ENCODE measurements at regions not wholly inside any gene's neighbourhood (a gene's known extent, or its start where the extent isn't known, plus 50 kb on each side); places are given as distances from the start of the nearest gene placed in this dataset.

DNA sequence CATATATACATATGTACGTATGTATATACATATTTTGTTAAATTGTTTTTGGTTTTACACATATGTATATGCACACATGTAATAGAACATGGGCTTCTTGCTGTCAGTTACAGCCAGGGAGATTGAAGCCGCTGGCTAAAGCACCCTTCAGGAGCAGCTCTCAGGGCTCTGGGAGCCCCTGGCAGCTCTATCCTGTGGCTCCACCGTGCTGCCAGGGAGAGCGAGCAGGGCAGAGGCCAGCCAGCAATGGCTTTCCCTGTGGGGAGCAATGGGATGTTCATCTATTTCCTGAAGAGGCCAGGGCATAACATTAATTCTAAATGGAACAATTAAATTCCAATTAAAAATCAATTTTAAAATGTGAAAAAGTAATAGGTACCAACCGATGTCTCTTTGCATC is 102.9 kb downstream of the PSMG1 start:
- CTCF ChIA-PET = interaction anchor here (1.7 to 2.3 kb wide), 2 partner anchors 8 to 16 kb away, joined by 5 to 6 read pairs; no protein-coding TSS in a partner anchor
- H3K36me3 ChIP-seq (ENCODE audit: control insufficient read depth in 2 of 2, insufficient read depth in 1 of 2, low read length in 2 of 2) = no peaks in the 10 kb centered on the region
- H3K27ac ChIP-seq (ENCODE audit: extremely low read depth, low read depth, low read length) = no peak overlapping the region
- no peaks in the 10 kb centered on the region for H3K9me3 ChIP-seq (ENCODE audit: control insufficient read depth, insufficient read depth, low read depth, low read length)
- no peak overlapping the region for H3K4me3 ChIP-seq (ENCODE audit: low read depth, low read length)
- POLR2A ChIA-PET = no interaction called here
- TF ChIP-seq, protein P1, sequence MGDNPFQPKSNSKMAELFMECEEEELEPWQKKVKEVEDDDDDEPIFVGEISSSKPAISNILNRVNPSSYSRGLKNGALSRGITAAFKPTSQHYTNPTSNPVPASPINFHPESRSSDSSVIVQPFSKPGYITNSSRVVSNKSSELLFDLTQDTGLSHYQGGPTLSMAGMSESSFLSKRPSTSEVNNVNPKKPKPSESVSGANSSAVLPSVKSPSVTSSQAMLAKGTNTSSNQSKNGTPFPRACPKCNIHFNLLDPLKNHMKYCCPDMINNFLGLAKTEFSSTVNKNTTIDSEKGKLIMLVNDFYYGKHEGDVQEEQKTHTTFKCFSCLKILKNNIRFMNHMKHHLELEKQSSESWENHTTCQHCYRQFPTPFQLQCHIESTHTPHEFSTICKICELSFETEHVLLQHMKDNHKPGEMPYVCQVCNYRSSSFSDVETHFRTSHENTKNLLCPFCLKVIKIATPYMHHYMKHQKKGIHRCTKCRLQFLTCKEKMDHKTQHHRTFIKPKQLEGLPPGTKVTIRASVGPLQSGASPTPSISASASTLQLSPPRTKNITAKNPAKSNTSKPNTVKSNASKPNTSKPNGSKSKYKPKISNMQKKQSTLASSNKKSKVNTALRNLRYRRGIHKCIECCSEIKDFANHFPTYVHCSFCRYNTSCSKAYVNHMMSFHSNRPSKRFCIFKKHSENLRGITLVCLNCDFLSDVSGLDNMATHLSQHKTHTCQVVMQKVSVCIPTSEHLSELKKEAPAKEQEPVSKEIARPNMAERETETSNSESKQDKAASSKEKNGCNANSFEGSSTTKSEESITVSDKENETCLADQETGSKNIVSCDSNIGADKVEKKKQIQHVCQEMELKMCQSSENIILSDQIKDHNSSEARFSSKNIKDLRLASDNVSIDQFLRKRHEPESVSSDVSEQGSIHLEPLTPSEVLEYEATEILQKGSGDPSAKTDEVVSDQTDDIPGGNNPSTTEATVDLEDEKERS (tag by site-specific recombination; IDR thresholded peaks at IDR 0.05) = no peak
- no peaks in the 10 kb centered on the region for H3K4me1 ChIP-seq (ENCODE audit: control insufficient read depth, insufficient read depth, low read length)

DNA sequence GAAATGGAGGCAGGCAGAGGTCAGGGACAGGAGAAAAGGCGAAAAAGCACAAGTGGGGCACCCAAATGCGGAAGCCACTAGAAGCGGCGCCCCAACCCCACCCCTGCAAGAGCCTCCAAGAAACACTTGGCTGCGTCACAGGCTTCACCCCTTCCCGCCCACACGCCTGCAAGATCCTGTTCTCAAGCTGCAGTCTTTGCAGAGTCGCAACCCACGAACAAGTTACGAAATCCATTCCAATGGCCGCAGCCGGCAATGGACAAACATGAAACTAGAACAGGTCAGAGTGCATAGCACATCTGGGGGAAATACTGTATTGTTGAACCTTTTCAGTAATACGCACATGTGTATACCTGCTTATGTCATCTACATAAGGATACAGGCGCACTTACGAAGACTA is 103.6 kb downstream of the PSMG1 start:
- Histone ChIP-seq H3K9me3 (ENCODE audit: control insufficient read depth, insufficient read depth, low read depth, low read length) (no peaks in the 10 kb centered on the region), H3K4me3 (ENCODE audit: low read depth, low read length) (no peak overlapping the region), H3K4me1 (ENCODE audit: control insufficient read depth, insufficient read depth, low read length) (no peaks in the 10 kb centered on the region), H3K36me3 (ENCODE audit: control insufficient read depth in 2 of 2, insufficient read depth in 1 of 2, low read length in 2 of 2) (no peaks in the 10 kb centered on the region), H3K27ac (ENCODE audit: extremely low read depth, low read depth, low read length) (no peak overlapping the region)
- TF ChIP-seq KLF7 (tag by site-specific recombination; IDR thresholded peaks at IDR 0.05; ENCODE audit: borderline replicate concordance) = no peak
- peak; percentile 46; the same call in 1 of the 2 replicates for TF ChIP-seq ZFHX2 (tag by site-specific recombination; conservative IDR thresholded peaks at IDR 0.05)
- peak; percentile 24; the same call in 1 of the 2 replicates for TF ChIP-seq EGR2 (tag by site-specific recombination; IDR thresholded peaks at IDR 0.05; ENCODE audit: low read depth)
- CTCF ChIA-PET = no interaction called here
- POLR2A ChIA-PET = no interaction called here

DNA sequence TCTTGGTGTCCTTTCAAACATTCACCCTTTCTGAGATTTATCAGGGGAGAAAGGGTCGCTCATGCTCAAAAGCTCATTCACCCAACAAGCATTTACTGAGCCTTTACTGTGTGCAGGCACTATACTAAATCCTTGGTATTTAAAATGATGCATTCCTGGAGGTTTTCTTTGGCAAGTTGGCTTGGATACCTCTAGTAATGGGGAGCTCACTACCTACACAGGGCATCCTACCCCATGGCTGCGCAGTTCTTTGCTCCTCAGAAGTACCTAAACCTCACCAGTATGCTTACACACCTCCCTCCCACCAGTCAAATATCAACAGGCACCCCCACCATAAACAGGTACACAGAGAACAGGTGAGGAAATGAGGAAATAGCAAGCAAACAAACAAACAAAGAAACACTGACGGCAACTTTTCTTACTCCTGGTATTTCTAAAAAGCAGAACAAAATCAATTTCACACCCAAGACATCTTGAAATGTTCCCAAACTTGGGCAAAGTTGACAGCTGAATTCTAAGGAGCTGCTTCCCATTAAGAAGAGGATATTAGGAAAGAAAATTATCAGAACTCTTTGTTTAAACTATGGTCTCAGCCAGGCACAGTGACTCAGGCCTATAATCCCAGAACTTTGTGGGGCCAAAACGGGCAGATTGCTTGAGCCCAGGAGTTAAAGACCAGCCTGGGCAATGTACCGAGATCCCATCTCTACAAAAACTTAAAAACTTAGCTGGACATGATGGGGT is 104.8 kb downstream of the PSMG1 start:
- no peak for TF ChIP-seq GLIS1 (tag by site-specific recombination; IDR thresholded peaks at IDR 0.05)
- no peak for TF ChIP-seq ZNF521 (tag by site-specific recombination; IDR thresholded peaks at IDR 0.05)
- TF ChIP-seq KLF10 (tag by site-specific recombination; IDR thresholded peaks at IDR 0.05) = no peak
- TF ChIP-seq ZNF391 (tag by site-specific recombination; IDR thresholded peaks at IDR 0.05; ENCODE audit: borderline replicate concordance, low read depth) = no peak
- TF ChIP-seq ZNF768 (tag by site-specific recombination; IDR thresholded peaks at IDR 0.05) = no peak
- TF ChIP-seq GLI2 (tag by site-specific recombination; IDR thresholded peaks at IDR 0.05; ENCODE audit: borderline replicate concordance, low read depth) = no peak
- TF ChIP-seq ZNF416 (tag by site-specific recombination; IDR thresholded peaks at IDR 0.05) = no peak
- no peak for TF ChIP-seq ZNF184 (tag by site-specific recombination; IDR thresholded peaks at IDR 0.05)
- no peak for TF ChIP-seq ZNF48 (tag by site-specific recombination; IDR thresholded peaks at IDR 0.05)
- TF ChIP-seq ZIC2 (tag by site-specific recombination; IDR thresholded peaks at IDR 0.05) = no peak
- no peak overlapping the region for H3K27ac ChIP-seq (ENCODE audit: extremely low read depth, low read depth, low read length)
- no peak overlapping the region for H3K4me3 ChIP-seq (ENCODE audit: low read depth, low read length)
- CTCF ChIA-PET = interaction anchor here (0.5 to 1.2 kb wide), 2 partner anchors 13 to 59 kb away, joined by 3 read pairs; no protein-coding TSS in a partner anchor
- POLR2A ChIA-PET = no interaction called here
- H3K4me1 ChIP-seq (ENCODE audit: control insufficient read depth, insufficient read depth, low read length) = no peaks in the 10 kb centered on the region
- no peaks in the 10 kb centered on the region for H3K36me3 ChIP-seq (ENCODE audit: control insufficient read depth in 2 of 2, insufficient read depth in 1 of 2, low read length in 2 of 2)
- no peaks in the 10 kb centered on the region for H3K9me3 ChIP-seq (ENCODE audit: control insufficient read depth, insufficient read depth, low read depth, low read length)

DNA sequence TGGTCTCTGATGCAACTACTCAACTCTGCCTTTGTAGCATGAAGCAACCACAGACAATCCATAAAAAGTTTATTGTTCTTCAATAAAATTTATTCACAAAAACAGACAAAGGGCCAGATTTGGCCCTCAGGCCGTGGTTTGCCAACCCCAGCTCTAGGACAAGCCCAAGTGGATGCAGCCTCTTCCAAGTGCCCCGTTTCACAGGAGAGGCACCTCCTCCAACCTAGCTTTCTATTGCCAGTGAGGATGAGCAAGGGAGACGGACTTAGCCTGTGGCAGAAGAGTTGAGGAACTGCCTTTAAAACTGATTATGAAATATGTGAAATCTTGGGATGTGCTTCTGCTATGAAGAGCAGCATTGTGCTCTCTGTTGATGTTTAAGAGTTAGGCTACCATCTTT is 105.4 kb downstream of the PSMG1 start:
- H3K27ac ChIP-seq (ENCODE audit: extremely low read depth, low read depth, low read length) = no peak overlapping the region
- ChIA-PET CTCF (no interaction called here), POLR2A (no interaction called here)
- H3K4me1 ChIP-seq (ENCODE audit: control insufficient read depth, insufficient read depth, low read length) = no peaks in the 10 kb centered on the region
- H3K4me3 ChIP-seq (ENCODE audit: low read depth, low read length) = no peak overlapping the region
- H3K9me3 ChIP-seq (ENCODE audit: control insufficient read depth, insufficient read depth, low read depth, low read length) = no peaks in the 10 kb centered on the region
- H3K36me3 ChIP-seq (ENCODE audit: control insufficient read depth in 2 of 2, insufficient read depth in 1 of 2, low read length in 2 of 2) = no peaks in the 10 kb centered on the region
- TF ChIP-seq, protein P2, sequence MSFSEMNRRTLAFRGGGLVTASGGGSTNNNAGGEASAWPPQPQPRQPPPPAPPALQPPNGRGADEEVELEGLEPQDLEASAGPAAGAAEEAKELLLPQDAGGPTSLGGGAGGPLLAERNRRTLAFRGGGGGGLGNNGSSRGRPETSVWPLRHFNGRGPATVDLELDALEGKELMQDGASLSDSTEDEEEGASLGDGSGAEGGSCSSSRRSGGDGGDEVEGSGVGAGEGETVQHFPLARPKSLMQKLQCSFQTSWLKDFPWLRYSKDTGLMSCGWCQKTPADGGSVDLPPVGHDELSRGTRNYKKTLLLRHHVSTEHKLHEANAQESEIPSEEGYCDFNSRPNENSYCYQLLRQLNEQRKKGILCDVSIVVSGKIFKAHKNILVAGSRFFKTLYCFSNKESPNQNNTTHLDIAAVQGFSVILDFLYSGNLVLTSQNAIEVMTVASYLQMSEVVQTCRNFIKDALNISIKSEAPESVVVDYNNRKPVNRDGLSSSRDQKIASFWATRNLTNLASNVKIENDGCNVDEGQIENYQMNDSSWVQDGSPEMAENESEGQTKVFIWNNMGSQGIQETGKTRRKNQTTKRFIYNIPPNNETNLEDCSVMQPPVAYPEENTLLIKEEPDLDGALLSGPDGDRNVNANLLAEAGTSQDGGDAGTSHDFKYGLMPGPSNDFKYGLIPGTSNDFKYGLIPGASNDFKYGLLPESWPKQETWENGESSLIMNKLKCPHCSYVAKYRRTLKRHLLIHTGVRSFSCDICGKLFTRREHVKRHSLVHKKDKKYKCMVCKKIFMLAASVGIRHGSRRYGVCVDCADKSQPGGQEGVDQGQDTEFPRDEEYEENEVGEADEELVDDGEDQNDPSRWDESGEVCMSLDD (tag by site-specific recombination; IDR thresholded peaks at IDR 0.05) = no peak
- TF ChIP-seq GFI1B (tag by site-specific recombination; IDR thresholded peaks at IDR 0.05) (no peak), ZNF777 (tag by site-specific recombination; IDR thresholded peaks at IDR 0.05; ENCODE audit: borderline replicate concordance) (no peak), SP7 (tag by site-specific recombination; IDR thresholded peaks at IDR 0.05) (no peak), ZNF175 (tag by site-specific recombination; IDR thresholded peaks at IDR 0.05) (no peak), ZNF621 (tag by site-specific recombination; IDR thresholded peaks at IDR 0.05) (no peak), ZNF350 (tag by site-specific recombination; IDR thresholded peaks at IDR 0.05) (no peak), ZNF221 (tag by site-specific recombination; IDR thresholded peaks at IDR 0.05; ENCODE audit: borderline replicate concordance) (no peak), ZNF114 (tag by site-specific recombination; IDR thresholded peaks at IDR 0.05) (no peak), ZNF202 (tag by site-specific recombination; IDR thresholded peaks at IDR 0.05; ENCODE audit: borderline replicate concordance) (no peak)
